ENCODE measurements at regions not wholly inside any gene's neighbourhood (a gene's known extent, or its start where the extent isn't known, plus 50 kb on each side); places are given as distances from the start of the nearest gene placed in this dataset.

- no peak for TF ChIP-seq SRF (IDR thresholded peaks at IDR 0.05; ENCODE audit: low read depth, low read length)
- TF ChIP-seq GRHL1 (CRISPR knock-in tag; conservative IDR thresholded peaks at IDR 0.05), result no peak
- no peak for TF ChIP-seq CREB1 (IDR thresholded peaks at IDR 0.05)
- TF ChIP-seq CREB1 (CRISPR knock-in tag; IDR thresholded peaks at IDR 0.05), result peak; percentile 65
- TF ChIP-seq USF2 (IDR thresholded peaks at IDR 0.05; ENCODE audit: low read depth, low read length), result no peak
- TF ChIP-seq USF2 (CRISPR knock-in tag; IDR thresholded peaks at IDR 0.05; ENCODE audit: borderline replicate concordance), result no peak
- TF ChIP-seq RELA (CRISPR knock-in tag; IDR thresholded peaks at IDR 0.05), result no peak
Observed at GRCh38 chr17:59513934-59514841, 51.2 kb upstream of the DHX40 start.
